GM12878 (cell line): ENCODE measurements at regions not wholly inside any gene's neighbourhood (a gene's known extent, or its start where the extent isn't known, plus 50 kb on each side); places are given as distances from the start of the nearest gene placed in this dataset.

Experiments
- ATAC-seq: fragments of 200-7000 bp; cut with Tn5 transposase; 3 replicates; pipeline ENCODE4 v1.9.1; 2020; ENCODE audit warnings: mild to moderate bottlenecking, moderate library complexity
- BruUV-seq: library from RNA; stranded (reverse); fragments of 400-500 nt; replicated peaks from 2 replicates; lab custom pipeline; 2021; lab: Mats Ljungman, UMichigan
- CTCF ChIA-PET: fragments of 300-600 bp; sonication (Branson Sonifier 250); formaldehyde crosslinking; extraction: SDS; loops from one replicate; lab custom pipeline; 2021; ENCODE audit warnings: inconsistent platforms; lab: Yijun Ruan, JAX
- POLR2A ChIA-PET: fragments of 350-600 bp; formaldehyde crosslinking; extraction: SDS; loops from one replicate; lab custom pipeline; 2021; ENCODE audit warnings: inconsistent platforms; lab: Charles Lee
- RAD21 ChIA-PET: fragments of 300-600 bp; sonication (Branson Sonifier 250); formaldehyde crosslinking; loops from one replicate; lab custom pipeline; 2023; ENCODE audit warnings: antibody characterized with exemption; ENCODE audit not compliant: unreplicated experiment; lab: Charles Lee
- SMC1A ChIA-PET: fragments of 300-600 bp; sonication (Branson Sonifier 250); formaldehyde crosslinking; loops from one replicate; lab custom pipeline; 2023; ENCODE audit not compliant: unreplicated experiment, uncharacterized antibody; lab: Charles Lee
- DNase-seq: peaks from one replicate; pipeline ENCODE4 v3.0.0-alpha.2; 2011; ENCODE audit warnings: low read depth, low spot score
- FAIRE-seq: peaks from 3 replicates; lab custom pipeline; 2011; peaks lifted over from hg19 to GRCh38; lab: Jason Lieb, UNC
- H2AFZ ChIP-seq: 2 replicates; pipeline ENCODE4 v1.6.0; 2011; ENCODE audit warnings: low read depth, low read length, control low read depth; ENCODE audit not compliant: control insufficient read depth
- H3K27ac ChIP-seq: 2 replicates; pipeline ENCODE4 v1.5.1; 2011; ENCODE audit warnings: control low read depth; ENCODE audit not compliant: control insufficient read depth, insufficient read depth
- H3K27me3 ChIP-seq, 2 experiments: replicated peaks in 1 of 2; 2 replicates each; pipeline versions ENCODE4 v1.6.0 to v1.6.1; 2011; ENCODE audit warnings: low read length in 1 of 2; ENCODE audit not compliant: control insufficient read depth in 2 of 2, insufficient read depth in 2 of 2
- H3K36me3 ChIP-seq, 2 experiments: 2 replicates each; pipeline ENCODE4 v1.5.1; 2011; ENCODE audit warnings: low read length in 1 of 2; ENCODE audit not compliant: control insufficient read depth in 2 of 2, insufficient read depth in 2 of 2
- H3K4me1 ChIP-seq: 2 replicates; pipeline ENCODE4 v1.6.1; 2011; ENCODE audit warnings: mild to moderate bottlenecking, low read length, moderate library complexity, mixed read lengths; ENCODE audit not compliant: control insufficient read depth, insufficient read depth
- H3K4me2 ChIP-seq: 2 replicates; pipeline ENCODE4 v1.6.0; 2011; ENCODE audit warnings: control low read depth; ENCODE audit not compliant: control insufficient read depth, insufficient read depth
- H3K4me3 ChIP-seq: fragments of 200-600 bp; sonication (generic); 2 replicates; pipeline ENCODE4 v1.5.1; 2016
- H3K79me2 ChIP-seq: 2 replicates; pipeline ENCODE4 v1.6.0; 2011; ENCODE audit warnings: low read length; ENCODE audit not compliant: control insufficient read depth, insufficient read depth
- H3K9ac ChIP-seq: 2 replicates; pipeline ENCODE4 v1.8.0; 2011; ENCODE audit warnings: low read length, control low read depth, mixed read lengths; ENCODE audit not compliant: control insufficient read depth, insufficient read depth
- H3K9me3 ChIP-seq: replicated peaks from 3 replicates; pipeline ENCODE4 v1.5.1; 2011; ENCODE audit warnings: mild to moderate bottlenecking, low read length; ENCODE audit not compliant: control insufficient read depth, insufficient read depth
- H4K20me1 ChIP-seq: 2 replicates; pipeline ENCODE4 v1.6.0; 2011; ENCODE audit not compliant: control insufficient read depth, insufficient read depth
- IRF4 ChIP-seq: IDR thresholded peaks from 2 replicates; pipeline ENCODE4 v1.6.1; 2011; ENCODE audit warnings: low read depth, low read length
- NFXL1 ChIP-seq: fragments of 450-650 bp; IDR thresholded peaks from 2 replicates; pipeline ENCODE4 v1.6.1; 2017; ENCODE audit warnings: antibody characterized with exemption, mild to moderate bottlenecking, borderline replicate concordance
- NR2F1 ChIP-seq: fragments of 450-650 bp; conservative IDR thresholded peaks from 2 replicates; pipeline ENCODE4 v1.6.1; 2017; ENCODE audit warnings: mild to moderate bottlenecking
- PRDM15 ChIP-seq: fragments of 450-650 bp; formaldehyde crosslinking; IDR thresholded peaks from 2 replicates; pipeline ENCODE4 v1.4.0; 2020; ENCODE audit warnings: mild to moderate bottlenecking, moderate library complexity
- ZBTB4 ChIP-seq: fragments of 450-650 bp; formaldehyde crosslinking; IDR thresholded peaks from 2 replicates; pipeline ENCODE4 v1.4.0; 2022; ENCODE audit warnings: mild to moderate bottlenecking, moderate library complexity
- WGBS: methylation state at CpG from one replicate; pipeline ENCODE4 v1.1.6; 2016; ENCODE audit warnings: low lambda C conversion rate; ENCODE audit not compliant: insufficient replicate concordance, insufficient coverage; ENCODE audit errors: missing lambda C conversion rate; 5-methylcytosine and 5-hydroxymethylcytosine counted together
- in situ Hi-C: fragments of 300-500 bp; cut with MboI; formaldehyde crosslinking; loops from 9 replicates; pipeline ENCODE4 v1.14.3; 2018; ENCODE audit warnings: mixed read lengths
- intact Hi-C: fragments of 100-400 bp; cut with micrococcal nuclease; formaldehyde crosslinking; loops from one replicate; pipeline ENCODE4 v1.14.2; 2022; ENCODE audit not compliant: unreplicated experiment

GRCh38 chr20:40197691-40198090 lies 491.3 kb downstream of the MAFB start (continued):
- TF ChIP-seq PRDM15 (CRISPR knock-in tag) (no peak), IRF4 (no peak), ZBTB4 (CRISPR knock-in tag) (no peak), NR2F1 (no peak)

- no peak for TF ChIP-seq NFXL1
- Histone ChIP-seq H3K9me3 (no peaks in the 10 kb centered on the region), H3K4me2 (no peak overlapping the region), H3K27ac (no peak overlapping the region), H3K4me3 (no peak overlapping the region), H3K9ac (no peak overlapping the region), H4K20me1 (no peaks in the 10 kb centered on the region), H3K4me1 (no peaks in the 10 kb centered on the region), H3K79me2 (no peaks in the 10 kb centered on the region), H3K36me3 (no peaks in the 10 kb centered on the region), H2AFZ (no peak overlapping the region), H3K27me3 (no peaks in the 10 kb centered on the region)
- intact Hi-C loops (no loop called here), in situ Hi-C loops (no loop called here)
- BruUV-seq, result no TSS peak
- FAIRE-seq (no peak), ATAC-seq (no peak), DNase-seq (no peak)
- 0% methylated on average over 2 of the region's 2 CpGs for WGBS
- CTCF ChIA-PET, result no interaction called here
- SMC1A ChIA-PET, result interaction anchor here (0.6 to 1.0 kb wide), 3 partner anchors 37 to 163 kb away, joined by 3 to 4 read pairs (median 3); no protein-coding TSS in a partner anchor
- RAD21 ChIA-PET, result no interaction called here
- POLR2A ChIA-PET, result no interaction called here
Observed at GRCh38 chr20:40196846-40197436, 492.1 kb downstream of the MAFB start.
